Adrenal gland (tissue), 5 donors: ENCODE measurements at regions not wholly inside any gene's neighbourhood (a gene's known extent, or its start where the extent isn't known, plus 50 kb on each side); places are given as distances from the start of the nearest gene placed in this dataset.

ENCODE experiments used
- CTCF ChIP-seq, 6 experiments: fragments of 450-650 bp in 4 of 6; fragments of 200-600 bp in 2 of 6; sonication (generic) in 1 of 6; IDR thresholded peaks; 1 replicate in 5 of 6; 2 replicates in 1 of 6; pipeline versions ENCODE4 v1.5.1 to v1.8.0; 2016 to 2021; ENCODE audit warnings: antibody characterized with exemption in 6 of 6, mild to moderate bottlenecking in 2 of 6, moderate library complexity in 1 of 6
- POLR2A ChIP-seq, 2 donors: fragments of 450-650 bp; IDR thresholded peaks; one replicate each; pipeline ENCODE4 v1.6.1; 2017; ENCODE audit warnings: antibody characterized with exemption in 2 of 2, mild to moderate bottlenecking in 2 of 2, moderate library complexity in 1 of 2
- donor health status: DM: no; HTN: no; CAD: no.

- TF ChIP-seq CTCF (IDR thresholded peaks at IDR 0.05) (no peak), POLR2A (IDR thresholded peaks at IDR 0.05) (no peak)
These were observed 129.8 kb downstream of the NXNL2 start for GRCh38 chr9:88664773-88665172.
